ENCODE measurements at regions not wholly inside any gene's neighbourhood (a gene's known extent, or its start where the extent isn't known, plus 50 kb on each side); places are given as distances from the start of the nearest gene placed in this dataset.
"Not testable (repeated sequence)": the region's sequence is repeated elsewhere in the genome, so short reads cannot be mapped to it uniquely, and the experiment has no call there.

DNA sequence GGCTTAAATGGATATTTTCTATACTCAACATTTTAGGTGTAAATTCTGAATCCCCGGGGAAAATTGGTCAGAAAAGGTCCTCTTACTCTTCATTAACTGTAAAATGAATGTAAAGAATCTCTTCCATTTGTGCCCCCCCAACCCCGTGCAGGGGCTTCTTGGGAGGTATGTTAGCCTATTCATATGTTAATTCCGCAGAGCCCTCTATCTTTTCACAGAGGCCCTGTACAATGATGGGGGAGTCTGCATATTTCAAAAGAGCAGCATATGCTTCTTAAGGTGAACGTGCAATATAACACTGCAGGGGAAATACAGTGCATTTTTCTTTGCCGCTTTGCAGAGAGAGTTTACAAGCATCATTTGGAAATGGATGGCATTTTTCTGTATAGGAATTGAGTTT lies 88.5 kb upstream of the CXorf66 start:
- DNase-seq = no peak

DNA sequence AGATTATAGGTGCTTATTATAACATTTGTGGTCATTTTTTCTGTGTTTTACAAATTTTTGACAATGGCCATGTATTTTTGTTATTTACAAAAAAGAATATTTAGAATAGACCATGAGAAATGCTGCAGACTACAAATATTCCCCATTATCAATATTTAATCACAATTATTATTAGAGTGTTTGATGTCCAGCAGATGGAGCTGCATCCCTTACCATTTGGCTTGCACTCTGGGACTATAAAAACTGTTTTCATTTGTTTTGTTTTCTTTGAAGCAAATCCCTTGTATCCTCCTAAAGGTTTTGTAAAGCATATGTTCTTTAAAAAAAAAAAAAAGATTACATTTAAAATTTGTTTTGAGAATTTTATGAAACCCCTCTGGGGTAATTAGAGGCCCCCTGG lies 85.6 kb upstream of the CXorf66 start:
- no peak for DNase-seq

DNA sequence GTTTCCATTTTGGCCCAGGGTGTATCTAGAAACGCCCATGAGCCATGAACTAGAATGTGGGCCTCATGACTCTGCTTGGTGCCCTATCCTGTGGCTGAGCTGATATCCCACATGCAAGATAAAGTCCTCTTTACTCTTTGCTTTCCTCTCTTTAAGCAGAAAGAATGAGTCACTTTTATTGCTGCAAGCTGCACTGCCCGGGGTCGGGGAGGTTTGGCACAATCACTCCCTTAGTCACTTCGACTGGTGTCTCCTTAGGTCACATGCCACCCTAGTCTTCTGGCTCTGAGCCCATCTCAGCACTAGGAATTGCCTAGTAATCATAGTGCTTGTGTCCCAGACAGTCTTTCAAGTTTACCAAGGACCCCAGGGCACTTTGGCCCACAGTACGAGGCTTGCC lies 75.1 kb upstream of the CXorf66 start:
- DNase-seq = no peak

DNA sequence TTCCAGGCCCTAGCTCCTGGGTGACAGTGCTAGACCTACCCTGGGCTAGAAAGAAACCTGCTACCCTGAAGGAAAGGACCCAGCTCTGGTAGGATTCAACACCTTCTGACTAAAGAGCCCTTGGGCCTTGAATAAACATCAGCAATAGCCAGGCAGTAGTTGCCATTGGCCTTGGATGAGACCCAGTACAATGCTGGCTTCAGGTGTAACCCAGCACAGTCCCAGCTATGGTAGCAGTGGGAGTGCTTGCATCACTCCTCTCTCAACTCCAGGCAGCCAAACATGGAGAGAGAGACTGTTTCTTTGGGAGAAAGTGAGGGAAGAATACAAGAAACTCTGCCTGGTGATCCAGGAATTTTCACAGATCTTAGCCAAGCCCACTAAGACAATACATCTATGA lies 73.5 kb upstream of the CXorf66 start:
- DNase-seq = no peak

DNA sequence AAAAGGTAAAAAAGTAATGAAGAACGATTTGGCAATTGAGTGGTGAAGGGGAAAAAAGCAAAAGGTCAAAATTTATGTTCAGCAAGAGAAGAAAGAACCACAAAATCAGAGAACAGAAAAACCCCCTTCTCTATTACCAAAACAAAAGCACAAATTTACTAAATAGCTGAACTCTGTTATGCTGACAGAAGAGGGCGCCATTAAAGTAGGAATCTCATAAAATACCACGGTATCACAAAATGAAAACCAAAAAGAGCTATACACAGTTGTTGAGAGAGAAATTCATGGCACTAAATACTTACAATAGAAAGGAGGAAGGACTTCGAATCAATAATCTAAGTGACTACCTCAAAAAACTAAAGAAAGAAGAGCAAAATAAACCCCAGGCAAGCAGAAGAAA lies 69.6 kb upstream of the CXorf66 start:
- no peak for DNase-seq

DNA sequence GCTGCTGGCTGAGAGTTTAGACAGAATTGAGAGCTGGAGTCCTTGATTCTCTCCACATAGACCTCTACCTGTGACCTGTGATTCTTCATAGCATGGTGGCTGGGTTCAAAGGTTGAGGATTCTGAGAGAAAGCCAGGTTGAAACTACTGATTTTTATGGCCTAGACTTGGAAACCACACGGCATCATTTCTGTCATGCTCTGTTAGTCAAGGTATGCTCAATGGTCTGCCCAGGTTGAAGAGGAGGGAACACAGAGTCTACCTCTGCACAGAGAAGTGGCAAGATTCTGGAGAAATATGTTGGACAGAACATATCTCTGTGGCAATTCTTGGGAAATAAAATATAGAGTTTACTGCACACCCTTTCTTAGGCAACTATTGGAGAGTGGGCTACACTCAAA lies 57.2 kb upstream of the CXorf66 start:
- DNase-seq = no peak

DNA sequence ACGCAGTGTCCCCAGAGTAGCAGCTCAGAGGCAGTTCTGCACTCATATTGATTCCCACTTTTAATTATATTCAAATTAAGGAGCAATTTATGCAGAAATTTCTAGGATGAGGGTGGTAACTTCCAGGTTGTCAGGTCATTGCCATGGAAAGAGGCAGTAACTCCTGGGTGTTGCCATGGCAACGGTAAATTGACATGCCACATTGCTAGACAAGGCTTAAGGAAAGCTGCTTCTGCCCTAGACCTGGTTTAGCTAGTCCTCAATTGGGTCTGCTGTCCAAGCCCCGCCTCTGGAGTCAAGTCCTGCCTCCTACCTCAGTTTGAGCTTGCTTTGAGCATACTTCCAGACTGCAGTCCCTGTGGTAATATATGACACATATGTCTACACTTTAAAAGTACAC lies 53.8 kb upstream of the CXorf66 start:
- not testable (repeated sequence) for DNase-seq

Data from stimulated activated CD4-positive, alpha-beta T cell treated with anti-CD3 and anti-CD28 coated beads, Interleukin-12 subunit alpha, Interleukin-12 subunit beta, amount 100 ng/mL, for 4 hours (primary cell).